Neural progenitor cell (in vitro differentiated cells): ENCODE measurements at regions not wholly inside any gene's neighbourhood (a gene's known extent, or its start where the extent isn't known, plus 50 kb on each side); places are given as distances from the start of the nearest gene placed in this dataset.

ENCODE experiments used
- CTCF ChIP-seq: fragments of 200-600 bp; sonication (generic); IDR thresholded peaks from 2 replicates; pipeline ENCODE4 v1.5.1; 2017; ENCODE audit warnings: antibody characterized with exemption, mild to moderate bottlenecking
- EZH2 ChIP-seq: fragments of 200-600 bp; sonication (generic); IDR thresholded peaks from 2 replicates; pipeline ENCODE4 v1.6.1; 2017; ENCODE audit warnings: antibody characterized with exemption, mild to moderate bottlenecking, moderate library complexity

- TF ChIP-seq CTCF: no peak
- TF ChIP-seq EZH2: no peak
These were observed 332.7 kb upstream of the NOVA1 start for GRCh38 chr14:26930576-26930975.
